Ramos (cell line): ENCODE measurements at regions not wholly inside any gene's neighbourhood (a gene's known extent, or its start where the extent isn't known, plus 50 kb on each side); places are given as distances from the start of the nearest gene placed in this dataset.

Experiments
- in situ Hi-C: fragments of 300-500 bp; cut with MboI; formaldehyde crosslinking; loops from one replicate; pipeline ENCODE4 v1.14.3; 2022; ENCODE audit warnings: low sequenced_read_pairs; ENCODE audit not compliant: unreplicated experiment

DNA sequence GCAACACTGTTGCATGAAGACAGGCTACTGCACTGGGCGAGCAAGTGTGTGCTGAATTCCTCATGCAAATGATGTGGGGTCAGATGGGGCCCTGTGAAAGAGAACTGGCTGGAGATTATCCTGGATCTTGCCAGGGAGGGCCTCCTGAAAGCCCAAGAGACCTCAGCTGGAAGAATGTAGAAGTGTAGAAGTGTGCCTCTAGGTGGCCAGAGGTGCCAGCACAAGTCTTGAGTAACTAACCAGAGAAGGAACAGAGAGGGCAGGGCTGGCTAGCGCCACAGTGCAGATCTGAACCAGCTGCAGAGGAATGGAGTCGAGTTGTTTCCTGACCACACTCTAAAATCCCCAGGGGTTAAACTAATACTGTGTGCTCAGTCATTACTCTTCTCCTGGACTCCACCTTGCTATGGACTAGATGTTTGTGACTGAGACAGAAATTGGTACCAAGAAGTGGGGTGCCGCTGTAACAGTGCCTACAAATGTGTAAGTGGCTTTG is 399.3 kb downstream of the LRATD1 start:
- in situ Hi-C loops, result no loop called here

DNA sequence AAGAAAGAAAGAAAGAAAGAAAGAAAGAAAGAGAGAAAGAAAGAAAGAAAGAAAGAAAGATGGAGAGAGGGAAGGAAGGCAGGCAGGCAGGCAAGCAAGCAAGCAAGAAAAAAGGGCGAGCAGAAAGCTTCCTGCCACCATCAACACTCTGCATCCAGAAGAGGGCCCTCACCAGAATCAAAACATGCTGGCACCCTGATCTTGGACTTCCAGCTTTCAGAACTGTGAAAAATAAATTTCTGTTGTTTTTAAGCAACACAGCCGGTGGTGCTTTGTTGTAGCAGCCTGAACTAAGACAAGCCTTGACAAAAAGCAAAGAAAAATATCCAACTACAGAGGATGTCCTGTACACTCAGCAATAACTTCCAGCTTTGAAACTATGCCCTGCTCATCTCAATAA is 401.7 kb downstream of the LRATD1 start:
- in situ Hi-C loops, result no loop called here

DNA sequence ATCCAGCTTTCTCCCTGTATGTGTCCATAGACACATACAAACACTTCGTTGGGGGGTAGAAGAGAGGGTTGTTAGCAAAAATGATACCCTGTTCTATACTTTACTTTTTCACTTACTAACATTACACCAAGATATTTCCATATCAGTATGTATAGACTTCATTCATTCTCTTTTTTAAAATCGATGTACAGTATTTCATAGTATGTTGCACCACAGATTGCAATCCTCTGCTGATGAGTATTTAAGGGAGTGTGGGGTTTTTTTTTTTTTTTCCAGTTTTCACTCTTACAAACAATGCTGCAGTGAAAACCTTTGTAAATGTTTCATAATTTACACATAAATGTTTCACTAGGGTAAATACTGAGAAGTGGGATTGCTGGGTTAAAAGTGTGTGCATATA is 402.3 kb downstream of the LRATD1 start:
- in situ Hi-C loops, result no loop called here

DNA sequence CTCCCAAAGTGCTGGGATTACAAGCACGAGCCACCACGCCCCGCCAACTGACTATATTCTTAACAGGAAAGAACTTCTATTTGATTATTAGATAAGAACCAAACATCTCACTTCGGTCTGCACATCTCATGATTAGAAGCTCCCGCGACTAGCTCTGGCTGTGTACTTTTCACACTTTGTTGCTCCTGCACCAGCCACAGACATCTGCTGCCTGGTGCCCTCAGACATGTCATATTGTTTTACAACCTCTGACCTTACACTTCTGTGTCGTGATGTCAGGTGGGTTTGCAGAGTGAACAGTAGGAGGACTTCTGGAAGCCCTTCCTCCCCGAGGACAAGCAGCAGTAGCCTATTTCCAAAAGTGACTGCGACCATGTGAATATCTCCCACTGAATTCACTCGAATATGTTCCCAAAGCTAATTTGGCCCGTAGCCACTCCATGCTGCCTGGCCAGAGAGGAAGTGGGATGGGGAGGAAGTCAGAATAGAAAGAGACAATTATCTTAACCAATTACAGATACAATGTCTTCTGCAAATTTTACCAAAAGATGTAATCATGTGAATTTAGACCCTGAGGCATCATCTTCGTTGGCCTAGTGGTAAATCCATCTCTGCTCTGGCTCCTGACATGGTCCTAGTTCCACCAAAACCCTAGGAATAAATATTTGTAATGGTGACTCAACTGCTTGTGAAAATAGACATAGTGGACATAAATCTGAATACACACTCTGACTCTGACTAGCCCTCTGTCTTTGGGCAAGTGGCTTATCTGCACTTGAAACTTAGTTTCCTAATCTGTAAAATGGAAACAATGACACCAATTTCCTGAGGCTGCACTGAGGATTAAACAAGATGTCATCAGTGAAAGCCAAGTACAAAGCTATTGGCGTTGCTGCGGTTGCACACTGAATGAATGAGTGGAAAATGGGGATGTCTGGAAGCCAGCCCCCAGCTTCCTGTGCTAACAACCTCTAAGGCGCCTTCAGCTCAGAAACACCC is 406.1 kb downstream of the LRATD1 start:
- in situ Hi-C loops, result no loop called here

DNA sequence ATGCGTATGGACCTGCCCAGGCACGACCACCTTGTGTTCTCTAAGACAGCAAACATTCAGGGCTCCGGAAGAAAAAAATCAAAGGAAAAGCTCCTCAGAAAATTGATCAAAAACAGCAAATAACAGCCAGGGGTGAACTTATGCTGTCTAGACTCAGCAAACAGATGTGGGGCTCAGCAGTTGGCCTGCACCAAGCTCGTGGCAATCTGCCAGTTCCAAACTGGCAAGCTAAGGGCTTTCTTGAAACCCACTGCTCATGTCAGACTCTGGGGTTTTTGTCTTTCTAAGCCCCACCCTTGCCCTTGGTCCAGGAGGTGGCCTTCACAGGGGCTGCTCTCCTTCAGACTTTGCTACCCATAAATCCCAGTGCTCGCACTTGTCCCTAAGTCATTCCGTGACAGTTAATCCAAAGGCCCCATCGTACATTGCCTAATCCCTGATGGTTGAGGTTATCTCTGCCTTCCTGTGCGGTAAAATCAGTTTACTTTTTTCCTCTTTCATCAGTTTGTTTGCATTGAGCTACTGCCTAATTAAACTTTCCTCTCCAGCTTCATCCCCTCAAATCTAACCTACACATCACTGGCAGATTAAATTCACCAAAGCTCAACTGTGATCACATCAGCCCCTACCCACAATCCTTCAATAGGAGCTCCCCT is 408.0 kb downstream of the LRATD1 start:
- in situ Hi-C loops, result no loop called here

DNA sequence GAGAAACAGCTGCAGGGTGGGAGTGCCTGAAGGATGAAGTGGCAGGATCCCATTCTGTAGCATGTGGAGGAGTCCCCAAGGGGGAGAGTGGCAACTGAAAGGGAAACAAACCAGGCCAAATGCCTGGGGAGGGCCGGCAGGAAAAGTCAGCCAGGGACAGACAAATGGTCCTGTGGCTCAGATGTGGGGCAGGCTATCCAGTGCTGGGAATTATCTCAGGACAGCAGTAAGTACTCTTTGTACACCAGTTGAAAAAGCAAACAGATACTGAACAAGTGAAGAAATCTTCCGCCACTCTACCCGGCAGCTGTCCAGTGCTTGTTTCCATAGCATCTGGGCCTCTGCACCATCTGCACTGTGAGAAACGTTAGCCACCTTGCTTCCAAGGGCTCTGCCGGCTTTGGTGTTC is 408.9 kb downstream of the LRATD1 start:
- in situ Hi-C loops, result no loop called here

DNA sequence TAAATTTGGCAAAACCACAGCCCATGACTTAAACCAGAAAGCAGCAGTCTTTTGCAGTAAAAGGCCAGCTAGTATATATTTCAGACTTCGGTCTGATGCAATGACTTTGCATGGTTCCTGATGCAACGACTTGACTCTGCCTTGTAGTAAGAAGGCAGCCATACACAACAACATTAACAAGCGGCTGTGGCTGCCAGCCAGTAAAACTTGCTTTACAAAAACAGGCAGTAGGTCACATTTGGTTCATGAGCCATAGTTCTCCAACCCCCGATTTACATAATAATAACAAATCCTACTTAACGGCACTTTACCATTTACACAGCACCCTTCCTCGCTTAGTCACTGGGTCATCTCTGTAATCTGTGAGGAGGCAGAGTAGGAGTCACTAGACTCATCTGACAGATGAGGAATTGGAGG is 410.3 kb downstream of the LRATD1 start:
- in situ Hi-C loops, result no loop called here

DNA sequence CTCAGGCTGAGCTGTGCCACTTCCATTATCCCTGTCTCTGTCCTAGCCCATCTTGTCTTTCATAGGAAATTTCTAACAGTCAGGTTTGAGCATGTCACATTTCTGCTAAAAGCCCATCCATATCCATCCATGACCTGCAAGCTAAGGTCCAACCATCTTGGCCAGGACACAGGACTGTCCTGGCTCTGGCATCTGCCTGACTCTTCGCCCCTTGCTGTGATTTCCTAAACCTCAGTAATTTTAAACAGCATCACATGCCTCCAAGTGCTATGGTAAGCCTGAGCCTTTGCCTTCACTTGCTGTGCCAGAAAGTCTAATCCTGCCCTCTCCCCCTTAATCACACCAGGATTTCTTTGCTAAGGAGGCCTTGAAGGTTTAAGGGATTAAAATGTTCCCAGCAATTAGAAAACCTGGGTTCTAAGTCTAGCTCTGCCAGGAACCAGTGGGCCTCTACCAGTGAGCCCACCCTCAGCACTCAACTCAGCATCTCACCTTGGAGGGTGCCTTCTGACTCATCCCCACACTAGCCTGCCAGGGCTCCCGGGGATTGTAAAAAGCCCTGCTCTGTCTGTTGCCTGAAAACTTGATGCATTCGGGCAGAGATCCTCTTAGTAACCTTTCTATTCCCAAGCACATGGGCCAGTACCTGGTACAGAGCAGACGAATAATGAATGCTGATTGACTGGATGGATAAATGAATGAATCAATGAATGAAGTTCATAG is 411.0 kb downstream of the LRATD1 start:
- in situ Hi-C loops, result no loop called here

DNA sequence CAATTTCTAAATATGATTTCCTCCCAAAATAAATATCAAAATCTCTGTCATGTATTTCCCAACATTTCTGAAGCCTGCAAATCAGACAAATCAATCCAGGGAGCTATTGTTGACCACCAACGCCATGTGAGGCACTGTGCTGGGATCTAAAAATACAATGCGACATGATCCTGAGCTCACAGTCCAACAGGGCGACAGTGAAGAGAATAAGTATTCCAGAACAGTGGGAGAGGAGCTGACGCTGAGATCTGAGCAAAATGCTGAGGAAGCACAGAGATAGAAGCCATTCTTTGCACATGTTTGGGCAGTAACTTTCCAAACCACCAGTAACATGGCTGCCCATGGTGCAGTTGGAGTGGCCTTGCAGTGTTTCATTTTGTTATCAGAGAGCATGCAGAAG is 412.5 kb downstream of the LRATD1 start:
- in situ Hi-C loops, result no loop called here

DNA sequence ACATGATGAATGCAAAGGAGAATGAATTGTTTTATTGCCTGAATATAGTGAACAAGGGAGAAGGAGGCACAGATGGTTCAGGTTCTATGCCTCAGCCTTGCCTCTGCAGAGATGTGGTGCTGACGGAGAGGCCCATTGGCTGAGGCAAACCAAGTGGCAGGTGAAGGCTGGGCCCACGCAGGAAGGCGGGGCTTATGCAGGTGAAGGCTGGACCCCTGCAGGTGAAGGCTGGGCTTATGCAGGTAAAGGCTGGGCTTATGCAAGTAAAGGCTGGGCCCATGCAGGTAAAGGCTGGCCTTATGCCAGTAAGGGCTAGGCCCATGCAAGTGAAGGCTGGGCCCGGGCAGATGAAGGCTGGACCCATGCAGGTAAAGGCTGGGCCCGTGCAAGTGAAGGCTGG is 414.7 kb downstream of the LRATD1 start:
- in situ Hi-C loops, result no loop called here

DNA sequence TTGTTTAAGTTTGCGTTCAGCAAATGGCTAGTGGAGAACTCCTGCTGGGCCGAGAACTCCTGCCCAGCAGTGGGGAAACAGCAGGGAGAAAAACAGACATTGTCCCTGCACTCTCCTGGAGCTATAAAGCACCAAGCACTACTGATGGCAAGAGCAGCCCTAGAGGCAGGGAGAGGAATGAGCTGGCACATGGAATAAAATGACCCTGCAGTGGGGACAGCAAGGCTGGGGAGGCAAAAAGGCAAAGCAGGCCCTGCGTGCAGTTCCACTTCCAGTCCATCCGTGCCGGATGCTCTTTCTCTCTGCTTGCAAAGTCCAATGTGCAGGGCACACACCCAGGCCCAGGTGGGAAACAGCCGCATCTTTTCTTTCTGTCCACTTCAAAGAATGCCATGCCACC is 415.5 kb downstream of the LRATD1 start:
- in situ Hi-C loops, result no loop called here

DNA sequence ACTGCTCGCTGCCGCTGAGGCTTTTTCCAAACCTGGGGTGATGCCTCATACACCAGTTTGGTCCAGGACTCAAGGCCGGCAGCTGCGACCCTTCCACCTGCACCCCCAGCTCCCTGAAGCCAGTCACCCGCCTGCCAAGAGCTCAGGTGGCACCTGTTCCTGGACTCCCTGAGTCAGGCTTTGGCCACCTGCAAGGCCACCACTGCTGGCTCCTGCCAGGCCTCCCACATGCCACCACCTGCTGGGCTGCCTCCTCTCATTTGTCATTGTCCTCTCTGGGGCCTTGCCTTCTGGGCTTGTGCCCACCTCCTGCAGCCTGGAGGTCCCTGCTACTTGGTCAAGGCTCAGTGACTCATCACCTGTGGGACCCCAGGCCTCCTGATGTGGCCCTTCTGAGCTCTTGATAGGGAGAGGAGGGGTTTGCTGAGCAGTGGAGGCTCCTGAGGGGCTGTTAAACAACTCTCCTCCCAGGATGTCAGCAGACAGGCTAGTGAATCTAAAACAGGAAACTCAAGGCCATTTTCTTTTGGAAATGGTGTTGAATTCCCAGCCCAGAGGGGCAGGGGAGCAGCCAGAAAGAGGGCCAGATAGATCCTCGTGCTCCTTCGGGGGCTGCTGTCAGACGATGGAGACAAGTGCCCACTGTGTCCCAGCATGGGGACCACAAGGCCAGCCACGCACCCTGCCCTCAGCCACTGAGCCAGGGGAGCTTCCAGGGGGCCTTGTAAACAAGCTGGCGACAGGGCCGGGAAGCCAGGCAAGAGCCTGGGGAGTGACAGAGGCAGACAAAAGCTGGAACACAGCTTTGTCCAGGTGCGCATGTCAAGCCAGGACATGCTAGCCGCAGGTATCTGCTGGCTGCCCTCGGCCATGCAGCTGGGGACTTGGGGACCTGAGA is 416.8 kb downstream of the LRATD1 start:
- in situ Hi-C loops, result no loop called here

DNA sequence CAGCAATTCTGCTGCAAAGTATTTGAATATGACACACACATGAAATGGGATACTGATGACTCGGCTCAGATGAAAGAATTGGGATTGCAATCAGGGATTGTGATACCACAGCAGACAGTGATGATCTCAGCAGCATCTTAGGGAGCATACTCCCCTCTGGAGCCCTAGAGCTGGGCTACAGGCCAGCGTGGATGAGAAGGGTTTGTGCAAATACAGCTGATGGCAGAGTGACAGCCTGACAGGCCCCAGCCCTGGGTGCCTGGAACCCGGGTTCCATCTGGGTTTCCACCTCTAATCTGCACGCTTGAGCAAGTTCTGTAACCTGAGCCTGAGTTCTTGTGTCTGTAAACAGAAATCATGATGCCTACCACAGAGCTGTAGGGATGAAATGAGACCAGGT is 418.0 kb downstream of the LRATD1 start:
- in situ Hi-C loops, result no loop called here

DNA sequence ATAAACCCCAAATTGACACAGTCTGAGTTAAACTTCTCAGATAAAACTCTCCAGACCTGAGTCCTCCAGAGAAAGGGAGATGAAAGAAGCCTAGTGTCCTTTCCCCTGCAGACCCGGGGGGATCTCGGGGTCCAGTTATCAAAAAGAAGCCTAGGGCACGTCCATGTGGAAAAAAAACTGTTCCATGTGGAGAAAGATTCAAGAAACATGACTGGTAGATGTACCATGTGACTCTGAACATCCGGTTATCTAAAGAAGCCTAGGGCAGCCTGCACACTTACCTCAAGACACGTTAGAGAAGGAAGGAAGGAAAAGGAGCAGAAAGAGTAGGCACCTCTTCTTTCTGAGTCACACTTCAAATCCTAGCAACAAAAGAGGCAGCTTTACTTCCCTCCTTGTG is 421.0 kb downstream of the LRATD1 start:
- in situ Hi-C loops, result no loop called here

DNA sequence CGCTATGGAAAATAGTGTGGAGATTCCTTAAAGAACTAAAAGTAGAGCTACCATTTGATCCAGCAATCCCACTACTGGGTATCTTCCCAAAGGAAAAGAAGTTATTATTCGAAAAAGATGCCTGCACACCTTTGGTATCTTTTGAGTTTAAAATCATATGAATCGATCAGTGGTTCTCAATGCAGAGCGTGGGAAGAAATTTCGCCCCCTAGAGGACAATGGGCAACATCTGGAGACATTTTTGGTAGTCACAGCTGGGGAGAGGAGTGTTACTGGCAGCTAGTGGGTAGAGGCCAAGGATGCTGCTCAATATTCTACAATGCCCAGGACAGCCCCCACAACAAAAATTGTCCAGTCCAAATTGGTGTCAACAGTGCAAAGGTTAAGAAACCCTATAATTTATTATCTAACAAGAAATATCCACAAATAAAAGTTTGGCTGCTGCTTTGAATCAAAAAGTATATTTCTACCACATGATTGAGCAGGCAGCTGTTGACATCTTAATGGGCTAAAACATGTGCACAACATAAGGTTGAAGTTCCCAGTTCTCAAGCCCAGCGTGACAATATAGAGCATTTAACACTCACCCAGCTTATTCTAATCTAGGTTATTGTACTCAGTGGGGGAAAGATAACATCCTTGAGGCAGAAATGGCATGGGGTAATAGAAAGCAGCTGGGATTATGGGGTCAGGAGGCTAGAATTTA is 425.7 kb downstream of the LRATD1 start:
- in situ Hi-C loops, result no loop called here

DNA sequence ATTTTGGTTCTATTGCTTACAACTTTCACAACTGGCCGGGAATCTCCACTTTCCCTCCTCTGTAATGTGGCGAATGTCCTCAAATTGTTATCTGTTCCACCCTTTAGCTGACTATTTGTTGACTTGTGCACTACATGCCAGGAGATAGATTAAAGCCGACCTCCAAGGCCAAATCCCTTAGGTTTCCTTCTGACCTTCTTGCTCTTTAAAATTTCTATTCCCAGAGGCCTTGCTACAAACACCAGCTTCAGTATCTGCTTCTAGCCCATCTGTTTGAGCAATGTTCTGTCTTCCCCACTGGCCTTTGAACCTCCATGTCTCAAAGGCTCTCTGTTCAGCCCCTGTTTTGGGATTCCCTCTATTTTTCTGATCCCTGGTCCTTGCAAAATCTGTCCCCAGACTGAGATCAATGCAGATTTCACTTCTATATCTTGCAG is 426.2 kb downstream of the LRATD1 start:
- in situ Hi-C loops, result no loop called here

DNA sequence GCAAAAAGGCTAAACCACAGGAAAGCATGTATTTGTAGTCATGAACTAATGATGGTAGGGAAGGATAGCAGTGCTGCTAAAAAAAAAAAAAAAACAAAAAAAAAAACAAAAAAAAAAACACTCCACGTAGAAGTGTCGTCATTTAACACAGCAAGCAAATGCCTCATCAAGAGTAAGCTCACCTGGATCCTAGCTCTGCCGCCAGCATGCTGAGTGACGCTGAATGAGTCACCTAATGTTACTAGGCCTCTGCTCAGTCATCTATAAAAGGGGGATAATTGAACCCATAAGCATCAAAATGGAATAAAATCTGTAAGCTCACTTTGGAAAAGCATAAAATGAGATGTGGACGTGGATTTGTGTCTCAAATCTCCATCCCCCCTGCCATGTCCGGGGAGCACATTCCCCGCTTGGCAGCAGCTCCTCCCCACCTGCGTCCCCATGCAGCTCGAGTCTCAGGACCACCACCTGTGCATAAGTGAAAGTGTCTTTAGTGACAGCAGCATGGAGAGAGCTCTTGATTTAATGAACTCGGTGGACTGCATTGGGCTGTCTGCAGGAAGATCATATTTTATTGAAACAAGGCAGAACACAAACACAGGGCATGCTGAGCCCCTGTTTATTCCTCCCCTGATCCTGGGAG is 427.5 kb downstream of the LRATD1 start:
- in situ Hi-C loops, result no loop called here

DNA sequence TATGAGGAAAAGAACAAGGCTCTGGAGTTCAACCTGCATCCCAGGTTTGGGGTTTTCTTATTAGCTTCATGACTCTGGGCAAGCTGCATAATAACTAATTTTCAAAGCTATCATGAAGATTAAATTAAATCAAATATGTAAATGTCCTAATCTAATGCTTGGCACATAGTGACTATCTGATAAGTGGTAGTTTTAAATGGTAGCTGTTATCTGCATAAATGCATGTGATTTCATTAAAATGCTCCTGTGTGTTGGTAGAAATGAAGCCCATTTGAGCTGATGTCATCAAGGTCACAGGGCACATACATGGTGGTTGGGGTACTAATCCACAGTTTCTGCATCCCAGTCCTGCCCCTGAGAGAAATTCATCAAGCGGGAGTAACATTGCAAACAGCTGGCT is 428.8 kb downstream of the LRATD1 start:
- in situ Hi-C loops, result no loop called here

DNA sequence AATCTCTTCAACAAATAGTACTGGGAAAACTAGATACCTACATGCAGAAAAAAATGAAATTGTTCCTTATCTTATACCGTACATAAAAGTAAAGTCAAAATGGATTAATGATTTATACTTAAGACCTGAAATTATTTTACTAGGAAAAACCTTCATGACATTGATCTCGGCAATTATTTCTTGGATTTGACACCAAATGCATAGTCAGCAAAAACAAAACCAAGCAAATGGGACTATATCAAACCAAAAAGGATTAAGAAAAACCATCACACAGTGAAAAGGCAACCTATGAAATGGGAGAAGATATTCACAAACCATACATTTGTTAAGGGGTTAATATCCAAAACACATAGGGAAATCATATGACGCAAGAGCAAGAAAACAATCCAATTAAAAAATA is 433.6 kb downstream of the LRATD1 start:
- in situ Hi-C loops, result no loop called here
